Ectodermal cell (in vitro differentiated cells): ENCODE measurements at regions not wholly inside any gene's neighbourhood (a gene's known extent, or its start where the extent isn't known, plus 50 kb on each side); places are given as distances from the start of the nearest gene placed in this dataset.

Experiments used
- H3K27ac ChIP-seq: 2 replicates; pipeline ENCODE4 v1.7.0; 2013; ENCODE audit warnings: mild to moderate bottlenecking, low read depth, low read length; ENCODE audit not compliant: insufficient read depth, poor library complexity, severe bottlenecking
- H3K27me3 ChIP-seq: 2 replicates; pipeline ENCODE4 v1.7.0; 2013; ENCODE audit warnings: mild to moderate bottlenecking, low read length; ENCODE audit not compliant: insufficient read depth, control insufficient read depth, poor library complexity, severe bottlenecking
- H3K36me3 ChIP-seq: one replicate; pipeline ENCODE4 v1.7.0; 2013; ENCODE audit warnings: low read length; ENCODE audit not compliant: control insufficient read depth, insufficient read depth
- H3K4me1 ChIP-seq: one replicate; pipeline ENCODE4 v1.7.0; 2013; ENCODE audit warnings: low read length; ENCODE audit not compliant: control insufficient read depth, insufficient read depth
- H3K4me3 ChIP-seq: 2 replicates; pipeline ENCODE4 v1.7.0; 2013; ENCODE audit warnings: low read depth, low read length, control low read depth; ENCODE audit not compliant: insufficient read depth
- H3K9me3 ChIP-seq: 2 replicates; pipeline ENCODE4 v1.7.0; 2013; ENCODE audit warnings: mild to moderate bottlenecking, low read length, moderate library complexity; ENCODE audit not compliant: control insufficient read depth
- WGBS, 2 experiments: methylation state at CpG; one replicate each; pipeline ENCODE4 v1.1.7; 2013; ENCODE audit warnings: missing lambda C conversion rate in 2 of 2; 5-methylcytosine and 5-hydroxymethylcytosine counted together

- Histone ChIP-seq H3K27me3 (no peaks in the 10 kb centered on the region), H3K4me1 (peaks cover 5% of the 10 kb centered on the region), H3K9me3 (no peaks in the 10 kb centered on the region), H3K27ac (no peak overlapping the region), H3K36me3 (no peaks in the 10 kb centered on the region), H3K4me3 (no peak overlapping the region)
- WGBS, 2 experiments, result 90 to 93% methylated on average over 6 of the region's 6 CpGs
Measured at GRCh38 chr3:56904552-56905215, 102.9 kb upstream of the ARHGEF3 start.

GRCh38 chr3:56903231-56903782, 101.6 kb upstream of the ARHGEF3 start:
- Histone ChIP-seq H3K36me3 (no peaks in the 10 kb centered on the region), H3K9me3 (no peaks in the 10 kb centered on the region), H3K4me3 (no peak overlapping the region), H3K4me1 (peaks cover 5% of the 10 kb centered on the region), H3K27me3 (no peaks in the 10 kb centered on the region), H3K27ac (no peak overlapping the region)
- 92 to 100% methylated on average over 1 of the region's 1 CpG for WGBS, 2 experiments

GRCh38 chr3:56902468-56903160, 100.9 kb upstream of the ARHGEF3 start:
- Histone ChIP-seq H3K4me1 (no peaks in the 10 kb centered on the region), H3K4me3 (no peak overlapping the region), H3K36me3 (no peaks in the 10 kb centered on the region), H3K27me3 (no peaks in the 10 kb centered on the region), H3K9me3 (no peaks in the 10 kb centered on the region), H3K27ac (no peak overlapping the region)
- 92 to 96% methylated on average over 3 of the region's 3 CpGs for WGBS, 2 experiments

DNA sequence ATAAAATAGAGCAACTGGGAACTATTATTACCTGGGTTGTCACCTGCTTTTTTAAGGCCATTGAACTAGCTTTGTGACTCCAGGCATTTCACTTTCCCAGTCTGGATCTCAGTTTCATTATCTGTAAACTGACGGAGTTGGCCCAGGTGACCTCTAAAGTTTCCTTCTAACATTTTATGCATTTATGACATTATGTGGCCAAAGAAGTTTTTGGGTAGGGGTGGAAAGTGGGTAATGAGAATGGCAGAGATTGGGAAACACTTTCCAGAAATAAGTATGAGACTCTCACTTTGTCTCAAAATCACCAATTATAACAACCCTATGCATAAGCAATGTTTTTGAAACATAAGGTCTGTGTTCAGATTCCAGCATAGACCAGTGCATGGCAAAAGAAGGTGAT, 99.1 kb upstream of the ARHGEF3 start:
- H3K4me3 ChIP-seq, result no peak overlapping the region
- H3K4me1 ChIP-seq, result no peaks in the 10 kb centered on the region
- WGBS, 2 experiments, result no CpG with 5 or more reads among the region's 1 CpG
- no peaks in the 10 kb centered on the region for H3K27me3 ChIP-seq
- no peaks in the 10 kb centered on the region for H3K36me3 ChIP-seq
- no peak overlapping the region for H3K27ac ChIP-seq
- H3K9me3 ChIP-seq, result no peaks in the 10 kb centered on the region

GRCh38 chr3:56899851-56900250, 98.1 kb upstream of the ARHGEF3 start:
- H3K36me3 ChIP-seq, result no peaks in the 10 kb centered on the region
- H3K27ac ChIP-seq, result no peak overlapping the region
- no peaks in the 10 kb centered on the region for H3K9me3 ChIP-seq
- H3K27me3 ChIP-seq, result no peaks in the 10 kb centered on the region
- no peaks in the 10 kb centered on the region for H3K4me1 ChIP-seq
- WGBS, 2 experiments, result 92 to 94% methylated on average over 4 to 6 of the region's 6 CpGs
- H3K4me3 ChIP-seq, result no peak overlapping the region

GRCh38 chr3:56899078-56899477, 97.3 kb upstream of the ARHGEF3 start:
- Histone ChIP-seq H3K27ac (no peak overlapping the region), H3K4me1 (no peaks in the 10 kb centered on the region), H3K36me3 (no peaks in the 10 kb centered on the region), H3K4me3 (no peak overlapping the region), H3K27me3 (no peaks in the 10 kb centered on the region), H3K9me3 (no peaks in the 10 kb centered on the region)
- WGBS, 2 experiments, result 96% methylated on average over 5 to 6 of the region's 6 CpGs

DNA sequence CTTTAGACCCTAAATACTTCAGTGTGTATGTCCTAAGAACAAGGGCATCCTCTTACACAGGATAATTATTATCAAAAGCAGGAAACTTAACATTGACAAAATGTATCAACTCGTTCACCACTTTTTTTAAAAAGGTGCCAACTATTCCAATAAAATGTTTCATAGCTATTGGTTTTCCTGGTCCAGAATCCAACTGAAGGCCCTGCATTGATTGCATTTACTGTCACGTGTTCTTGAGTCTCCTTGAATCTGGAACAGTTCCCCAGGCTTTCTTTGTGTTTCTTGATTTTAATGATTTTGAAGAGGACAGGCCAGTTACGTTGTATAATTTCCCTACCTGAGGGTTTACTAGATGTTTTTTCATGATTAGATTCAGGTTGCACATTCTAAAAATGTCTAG, 94.6 kb upstream of the ARHGEF3 start:
- H3K4me1 ChIP-seq, result no peaks in the 10 kb centered on the region
- no peak overlapping the region for H3K4me3 ChIP-seq
- WGBS, 2 experiments, result 91 to 93% methylated on average over 3 of the region's 3 CpGs
- no peaks in the 10 kb centered on the region for H3K27me3 ChIP-seq
- H3K27ac ChIP-seq, result no peak overlapping the region
- H3K36me3 ChIP-seq, result no peaks in the 10 kb centered on the region
- H3K9me3 ChIP-seq, result no peaks in the 10 kb centered on the region

GRCh38 chr3:56894881-56895431, 93.2 kb upstream of the ARHGEF3 start:
- no peaks in the 10 kb centered on the region for H3K36me3 ChIP-seq
- no peak overlapping the region for H3K27ac ChIP-seq
- no peaks in the 10 kb centered on the region for H3K9me3 ChIP-seq
- H3K4me1 ChIP-seq, result no peaks in the 10 kb centered on the region
- no peak overlapping the region for H3K4me3 ChIP-seq
- no peaks in the 10 kb centered on the region for H3K27me3 ChIP-seq
- WGBS, 2 experiments, result 73 to 80% methylated on average over 10 of the region's 10 CpGs

GRCh38 chr3:56890448-56891091, 88.8 kb upstream of the ARHGEF3 start:
- WGBS, 2 experiments, result 87 to 90% methylated on average over 8 of the region's 8 CpGs
- Histone ChIP-seq H3K9me3 (no peaks in the 10 kb centered on the region), H3K4me1 (no peaks in the 10 kb centered on the region), H3K36me3 (no peaks in the 10 kb centered on the region), H3K4me3 (no peak overlapping the region), H3K27me3 (no peaks in the 10 kb centered on the region), H3K27ac (no peak overlapping the region)

DNA sequence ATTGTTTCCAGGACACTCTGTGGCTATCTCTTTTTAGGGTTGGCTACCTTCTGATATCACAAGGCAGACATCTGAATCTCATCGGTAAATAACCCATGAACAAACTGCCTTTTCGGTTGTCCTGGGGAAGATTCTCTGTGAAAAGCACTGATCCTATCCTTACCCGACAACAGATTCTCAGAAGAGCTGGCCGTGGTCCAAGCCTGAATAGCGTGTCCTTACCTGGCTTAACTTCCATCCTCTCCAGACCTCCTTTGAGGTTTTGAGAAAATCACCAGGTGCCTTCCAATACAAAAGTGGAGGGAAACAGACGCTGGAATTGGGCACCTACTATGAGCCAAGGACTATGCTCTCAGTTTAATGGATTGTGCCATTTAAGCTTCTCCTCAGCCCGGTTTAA, 87.4 kb upstream of the ARHGEF3 start:
- WGBS, 2 experiments, result 95 to 96% methylated on average over 7 of the region's 7 CpGs
- no peaks in the 10 kb centered on the region for H3K9me3 ChIP-seq
- no peaks in the 10 kb centered on the region for H3K27me3 ChIP-seq
- H3K27ac ChIP-seq, result no peak overlapping the region
- H3K4me3 ChIP-seq, result no peak overlapping the region
- H3K36me3 ChIP-seq, result no peaks in the 10 kb centered on the region
- H3K4me1 ChIP-seq, result no peaks in the 10 kb centered on the region
